ENCODE measurements at regions not wholly inside any gene's neighbourhood (a gene's known extent, or its start where the extent isn't known, plus 50 kb on each side); places are given as distances from the start of the nearest gene placed in this dataset.

- H3K4me3 ChIP-seq (ENCODE audit: low read depth in 2 of 2, low read length in 2 of 2) = no peak overlapping the region
- BruUV-seq (replicated peaks) = no TSS peak
- POLR2A ChIA-PET = no interaction called here
- CTCF ChIA-PET = no interaction called here
- in situ Hi-C loops (cut with HindIII; ENCODE audit: low pct_unique_long_range_greater_than_20kb, low sequenced_read_pairs) (no loop called here), intact Hi-C loops (cut with micrococcal nuclease; ENCODE audit: unreplicated experiment) (no loop called here)
- TF ChIP-seq TCF7L2 (IDR thresholded peaks at IDR 0.05; ENCODE audit: low read depth, low read length) (no peak), SIN3A (IDR thresholded peaks at IDR 0.05; ENCODE audit: borderline replicate concordance, insufficient read depth, low read depth, low read length) (no peak), POLR2AphosphoS5 (IDR thresholded peaks at IDR 0.05; ENCODE audit: low read depth, low read length) (no peak)
- TF ChIP-seq, protein P1, sequence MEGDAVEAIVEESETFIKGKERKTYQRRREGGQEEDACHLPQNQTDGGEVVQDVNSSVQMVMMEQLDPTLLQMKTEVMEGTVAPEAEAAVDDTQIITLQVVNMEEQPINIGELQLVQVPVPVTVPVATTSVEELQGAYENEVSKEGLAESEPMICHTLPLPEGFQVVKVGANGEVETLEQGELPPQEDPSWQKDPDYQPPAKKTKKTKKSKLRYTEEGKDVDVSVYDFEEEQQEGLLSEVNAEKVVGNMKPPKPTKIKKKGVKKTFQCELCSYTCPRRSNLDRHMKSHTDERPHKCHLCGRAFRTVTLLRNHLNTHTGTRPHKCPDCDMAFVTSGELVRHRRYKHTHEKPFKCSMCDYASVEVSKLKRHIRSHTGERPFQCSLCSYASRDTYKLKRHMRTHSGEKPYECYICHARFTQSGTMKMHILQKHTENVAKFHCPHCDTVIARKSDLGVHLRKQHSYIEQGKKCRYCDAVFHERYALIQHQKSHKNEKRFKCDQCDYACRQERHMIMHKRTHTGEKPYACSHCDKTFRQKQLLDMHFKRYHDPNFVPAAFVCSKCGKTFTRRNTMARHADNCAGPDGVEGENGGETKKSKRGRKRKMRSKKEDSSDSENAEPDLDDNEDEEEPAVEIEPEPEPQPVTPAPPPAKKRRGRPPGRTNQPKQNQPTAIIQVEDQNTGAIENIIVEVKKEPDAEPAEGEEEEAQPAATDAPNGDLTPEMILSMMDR (IDR thresholded peaks at IDR 0.05) = no peak
- TF ChIP-seq, protein P2, sequence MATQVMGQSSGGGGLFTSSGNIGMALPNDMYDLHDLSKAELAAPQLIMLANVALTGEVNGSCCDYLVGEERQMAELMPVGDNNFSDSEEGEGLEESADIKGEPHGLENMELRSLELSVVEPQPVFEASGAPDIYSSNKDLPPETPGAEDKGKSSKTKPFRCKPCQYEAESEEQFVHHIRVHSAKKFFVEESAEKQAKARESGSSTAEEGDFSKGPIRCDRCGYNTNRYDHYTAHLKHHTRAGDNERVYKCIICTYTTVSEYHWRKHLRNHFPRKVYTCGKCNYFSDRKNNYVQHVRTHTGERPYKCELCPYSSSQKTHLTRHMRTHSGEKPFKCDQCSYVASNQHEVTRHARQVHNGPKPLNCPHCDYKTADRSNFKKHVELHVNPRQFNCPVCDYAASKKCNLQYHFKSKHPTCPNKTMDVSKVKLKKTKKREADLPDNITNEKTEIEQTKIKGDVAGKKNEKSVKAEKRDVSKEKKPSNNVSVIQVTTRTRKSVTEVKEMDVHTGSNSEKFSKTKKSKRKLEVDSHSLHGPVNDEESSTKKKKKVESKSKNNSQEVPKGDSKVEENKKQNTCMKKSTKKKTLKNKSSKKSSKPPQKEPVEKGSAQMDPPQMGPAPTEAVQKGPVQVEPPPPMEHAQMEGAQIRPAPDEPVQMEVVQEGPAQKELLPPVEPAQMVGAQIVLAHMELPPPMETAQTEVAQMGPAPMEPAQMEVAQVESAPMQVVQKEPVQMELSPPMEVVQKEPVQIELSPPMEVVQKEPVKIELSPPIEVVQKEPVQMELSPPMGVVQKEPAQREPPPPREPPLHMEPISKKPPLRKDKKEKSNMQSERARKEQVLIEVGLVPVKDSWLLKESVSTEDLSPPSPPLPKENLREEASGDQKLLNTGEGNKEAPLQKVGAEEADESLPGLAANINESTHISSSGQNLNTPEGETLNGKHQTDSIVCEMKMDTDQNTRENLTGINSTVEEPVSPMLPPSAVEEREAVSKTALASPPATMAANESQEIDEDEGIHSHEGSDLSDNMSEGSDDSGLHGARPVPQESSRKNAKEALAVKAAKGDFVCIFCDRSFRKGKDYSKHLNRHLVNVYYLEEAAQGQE (IDR thresholded peaks at IDR 0.05; ENCODE audit: insufficient read depth in 1 of 2, low read depth in 2 of 2, low read length in 1 of 2) = no peak
- no peak overlapping the region for H3K27ac ChIP-seq (ENCODE audit: low read length)
- no peak for ATAC-seq
- no peaks in the 10 kb centered on the region for H3K9me3 ChIP-seq (ENCODE audit: control insufficient read depth, insufficient read depth, low read depth, low read length)
- no peaks in the 10 kb centered on the region for H3K36me3 ChIP-seq (ENCODE audit: control insufficient read depth, insufficient read depth, low read length)
- peaks cover 2% of the 10 kb centered on the region; the same call in 1 of the 2 replicates for H3K27me3 ChIP-seq (ENCODE audit: control insufficient read depth, insufficient read depth, low read length)
- DNase-seq (ENCODE audit: low read depth, low spot score) = no peak
- H3K4me1 ChIP-seq (ENCODE audit: control insufficient read depth, insufficient read depth, low read length) = no peaks in the 10 kb centered on the region
Observed at GRCh38 chr3:130255442-130255841, 90.0 kb upstream of the COL6A5 start.

- H3K4me3 ChIP-seq (ENCODE audit: low read depth in 2 of 2, low read length in 2 of 2) = no peak overlapping the region
- intact Hi-C loops (cut with micrococcal nuclease; ENCODE audit: unreplicated experiment) (no loop called here), in situ Hi-C loops (cut with HindIII; ENCODE audit: low pct_unique_long_range_greater_than_20kb, low sequenced_read_pairs) (no loop called here)
- H3K27me3 ChIP-seq (ENCODE audit: control insufficient read depth, insufficient read depth, low read length) = peaks cover 2% of the 10 kb centered on the region; the same call in 1 of the 2 replicates
- DNase-seq (ENCODE audit: low read depth, low spot score) = no peak
- no peak overlapping the region for H3K27ac ChIP-seq (ENCODE audit: low read length)
- no peak for ATAC-seq
- BruUV-seq (replicated peaks) = no TSS peak
- no peaks in the 10 kb centered on the region for H3K36me3 ChIP-seq (ENCODE audit: control insufficient read depth, insufficient read depth, low read length)
- POLR2A ChIA-PET = no interaction called here
- TF ChIP-seq POLR2AphosphoS5 (IDR thresholded peaks at IDR 0.05; ENCODE audit: low read depth, low read length) (no peak), TCF7L2 (IDR thresholded peaks at IDR 0.05; ENCODE audit: low read depth, low read length) (no peak), SIN3A (IDR thresholded peaks at IDR 0.05; ENCODE audit: borderline replicate concordance, insufficient read depth, low read depth, low read length) (no peak)
- TF ChIP-seq, protein P1 (IDR thresholded peaks at IDR 0.05) = no peak
- TF ChIP-seq, protein P2 (IDR thresholded peaks at IDR 0.05; ENCODE audit: insufficient read depth in 1 of 2, low read depth in 2 of 2, low read length in 1 of 2) = no peak
- no peaks in the 10 kb centered on the region for H3K4me1 ChIP-seq (ENCODE audit: control insufficient read depth, insufficient read depth, low read length)
- CTCF ChIA-PET = no interaction called here
- H3K9me3 ChIP-seq (ENCODE audit: control insufficient read depth, insufficient read depth, low read depth, low read length) = no peaks in the 10 kb centered on the region
Observed at GRCh38 chr3:130256821-130257340, 88.6 kb upstream of the COL6A5 start.
